SK-N-SH (cell line): ENCODE measurements at regions not wholly inside any gene's neighbourhood (a gene's known extent, or its start where the extent isn't known, plus 50 kb on each side); places are given as distances from the start of the nearest gene placed in this dataset.

Experiments used
- IRF3 ChIP-seq: fragments of 150-350 bp; IDR thresholded peaks from 2 replicates; pipeline ENCODE4 v1.6.1; 2016; ENCODE audit warnings: mild to moderate bottlenecking, low read depth, low read length
- TAF1 ChIP-seq: IDR thresholded peaks from 2 replicates; pipeline ENCODE4 v1.6.1; 2012; ENCODE audit warnings: low read depth, mild to moderate bottlenecking, low read length, moderate library complexity, borderline replicate concordance

GRCh38 chr1:82487778-82488177, 687.0 kb downstream of the ADGRL2 start:
- TF ChIP-seq TAF1 = no peak
- TF ChIP-seq IRF3 = no peak
